GM12878 (cell line): ENCODE measurements at regions not wholly inside any gene's neighbourhood (a gene's known extent, or its start where the extent isn't known, plus 50 kb on each side); places are given as distances from the start of the nearest gene placed in this dataset.

Experiments used
- ATAC-seq: fragments of 200-7000 bp; cut with Tn5 transposase; 3 replicates; pipeline ENCODE4 v1.9.1; 2020; ENCODE audit warnings: mild to moderate bottlenecking, moderate library complexity
- BruUV-seq: library from RNA; stranded (reverse); fragments of 400-500 nt; replicated peaks from 2 replicates; lab custom pipeline; 2021; lab: Mats Ljungman, UMichigan
- CTCF ChIA-PET: fragments of 300-600 bp; sonication (Branson Sonifier 250); formaldehyde crosslinking; extraction: SDS; loops from one replicate; lab custom pipeline; 2021; ENCODE audit warnings: inconsistent platforms; lab: Yijun Ruan, JAX
- POLR2A ChIA-PET: fragments of 350-600 bp; formaldehyde crosslinking; extraction: SDS; loops from one replicate; lab custom pipeline; 2021; ENCODE audit warnings: inconsistent platforms; lab: Charles Lee
- RAD21 ChIA-PET: fragments of 300-600 bp; sonication (Branson Sonifier 250); formaldehyde crosslinking; loops from one replicate; lab custom pipeline; 2023; ENCODE audit warnings: antibody characterized with exemption; ENCODE audit not compliant: unreplicated experiment; lab: Charles Lee
- SMC1A ChIA-PET: fragments of 300-600 bp; sonication (Branson Sonifier 250); formaldehyde crosslinking; loops from one replicate; lab custom pipeline; 2023; ENCODE audit not compliant: unreplicated experiment, uncharacterized antibody; lab: Charles Lee
- DNase-seq: peaks from one replicate; pipeline ENCODE4 v3.0.0-alpha.2; 2011; ENCODE audit warnings: low read depth, low spot score
- FAIRE-seq: peaks from 3 replicates; lab custom pipeline; 2011; peaks lifted over from hg19 to GRCh38; lab: Jason Lieb, UNC
- H2AFZ ChIP-seq: 2 replicates; pipeline ENCODE4 v1.6.0; 2011; ENCODE audit warnings: low read depth, low read length, control low read depth; ENCODE audit not compliant: control insufficient read depth
- H3K27ac ChIP-seq: 2 replicates; pipeline ENCODE4 v1.5.1; 2011; ENCODE audit warnings: control low read depth; ENCODE audit not compliant: control insufficient read depth, insufficient read depth
- H3K27me3 ChIP-seq, 2 experiments: replicated peaks in 1 of 2; 2 replicates each; pipeline versions ENCODE4 v1.6.0 to v1.6.1; 2011; ENCODE audit warnings: low read length in 1 of 2; ENCODE audit not compliant: control insufficient read depth in 2 of 2, insufficient read depth in 2 of 2
- H3K36me3 ChIP-seq, 2 experiments: 2 replicates each; pipeline ENCODE4 v1.5.1; 2011; ENCODE audit warnings: low read length in 1 of 2; ENCODE audit not compliant: control insufficient read depth in 2 of 2, insufficient read depth in 2 of 2
- H3K4me1 ChIP-seq: 2 replicates; pipeline ENCODE4 v1.6.1; 2011; ENCODE audit warnings: mild to moderate bottlenecking, low read length, moderate library complexity, mixed read lengths; ENCODE audit not compliant: control insufficient read depth, insufficient read depth
- H3K4me2 ChIP-seq: 2 replicates; pipeline ENCODE4 v1.6.0; 2011; ENCODE audit warnings: control low read depth; ENCODE audit not compliant: control insufficient read depth, insufficient read depth
- H3K4me3 ChIP-seq: fragments of 200-600 bp; sonication (generic); 2 replicates; pipeline ENCODE4 v1.5.1; 2016
- H3K79me2 ChIP-seq: 2 replicates; pipeline ENCODE4 v1.6.0; 2011; ENCODE audit warnings: low read length; ENCODE audit not compliant: control insufficient read depth, insufficient read depth
- H3K9ac ChIP-seq: 2 replicates; pipeline ENCODE4 v1.8.0; 2011; ENCODE audit warnings: low read length, control low read depth, mixed read lengths; ENCODE audit not compliant: control insufficient read depth, insufficient read depth
- H3K9me3 ChIP-seq: replicated peaks from 3 replicates; pipeline ENCODE4 v1.5.1; 2011; ENCODE audit warnings: mild to moderate bottlenecking, low read length; ENCODE audit not compliant: control insufficient read depth, insufficient read depth
- H4K20me1 ChIP-seq: 2 replicates; pipeline ENCODE4 v1.6.0; 2011; ENCODE audit not compliant: control insufficient read depth, insufficient read depth
- GATAD2B ChIP-seq: fragments of 450-650 bp; conservative IDR thresholded peaks from 2 replicates; pipeline ENCODE4 v1.6.1; 2017; ENCODE audit warnings: low read depth, mild to moderate bottlenecking, moderate library complexity
- HDAC6 ChIP-seq: fragments of 200-600 bp; sonication (generic); IDR thresholded peaks from one replicate; pipeline ENCODE4 v1.8.0; 2017; ENCODE audit warnings: antibody characterized with exemption; ENCODE audit not compliant: unreplicated experiment
- MEF2A ChIP-seq: IDR thresholded peaks from 2 replicates; pipeline ENCODE4 v1.6.1; 2011; ENCODE audit warnings: low read depth, mild to moderate bottlenecking, low read length, moderate library complexity; ENCODE audit not compliant: insufficient read depth
- NFXL1 ChIP-seq: fragments of 450-650 bp; IDR thresholded peaks from 2 replicates; pipeline ENCODE4 v1.6.1; 2017; ENCODE audit warnings: antibody characterized with exemption, mild to moderate bottlenecking, borderline replicate concordance
- POLR2AphosphoS5 ChIP-seq: IDR thresholded peaks from 2 replicates; pipeline ENCODE4 v1.6.1; 2011; ENCODE audit warnings: mild to moderate bottlenecking, low read length, inconsistent platforms
- POU2F2 ChIP-seq: IDR thresholded peaks from 3 replicates; pipeline ENCODE4 v1.6.1; 2011; ENCODE audit warnings: low read depth, mild to moderate bottlenecking, low read length, borderline replicate concordance
- RAD21 ChIP-seq: IDR thresholded peaks from 2 replicates; pipeline ENCODE4 v1.6.1; 2011; ENCODE audit warnings: mild to moderate bottlenecking, low read depth, low read length, moderate library complexity; ENCODE audit not compliant: insufficient read depth
- SMAD5 ChIP-seq: IDR thresholded peaks from 2 replicates; pipeline ENCODE4 v1.6.1; 2016; ENCODE audit warnings: antibody characterized with exemption, low read depth
- WGBS: methylation state at CpG from one replicate; pipeline ENCODE4 v1.1.6; 2016; ENCODE audit warnings: low lambda C conversion rate; ENCODE audit not compliant: insufficient replicate concordance, insufficient coverage; ENCODE audit errors: missing lambda C conversion rate; 5-methylcytosine and 5-hydroxymethylcytosine counted together
- in situ Hi-C: fragments of 300-500 bp; cut with MboI; formaldehyde crosslinking; loops from 9 replicates; pipeline ENCODE4 v1.14.3; 2018; ENCODE audit warnings: mixed read lengths
- intact Hi-C: fragments of 100-400 bp; cut with micrococcal nuclease; formaldehyde crosslinking; loops from one replicate; pipeline ENCODE4 v1.14.2; 2022; ENCODE audit not compliant: unreplicated experiment
- TF ChIP-seq, protein P1 (sequence below): fragments of 450-650 bp; IDR thresholded peaks from 2 replicates; pipeline ENCODE4 v1.6.1; 2017; ENCODE audit warnings: antibody characterized with exemption, mild to moderate bottlenecking, moderate library complexity

DNA sequence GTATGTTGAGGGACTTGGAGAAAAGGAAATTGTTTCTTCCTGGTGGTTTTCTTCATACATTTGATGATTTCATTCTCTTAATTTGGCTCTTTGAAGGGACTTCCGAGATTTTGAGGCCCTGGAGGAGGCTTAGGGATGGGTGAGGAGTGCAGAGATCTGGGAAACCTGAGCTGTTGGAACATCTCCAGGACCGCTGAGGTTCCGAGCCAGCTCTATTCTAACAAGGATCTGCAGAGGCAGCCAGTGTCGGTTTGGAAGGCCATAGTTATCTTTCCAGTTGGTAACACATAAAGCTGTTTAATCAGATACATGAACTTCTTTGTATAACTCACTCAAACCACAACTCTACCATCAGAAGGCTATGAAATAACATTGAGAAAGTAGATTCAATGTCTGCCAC is 70.3 kb upstream of the UPP2 start (continued):
- TF ChIP-seq NFXL1 (no peak), HDAC6 (no peak), POLR2AphosphoS5 (no peak), MEF2A (no peak), SMAD5 (no peak)
- TF ChIP-seq, protein P1, sequence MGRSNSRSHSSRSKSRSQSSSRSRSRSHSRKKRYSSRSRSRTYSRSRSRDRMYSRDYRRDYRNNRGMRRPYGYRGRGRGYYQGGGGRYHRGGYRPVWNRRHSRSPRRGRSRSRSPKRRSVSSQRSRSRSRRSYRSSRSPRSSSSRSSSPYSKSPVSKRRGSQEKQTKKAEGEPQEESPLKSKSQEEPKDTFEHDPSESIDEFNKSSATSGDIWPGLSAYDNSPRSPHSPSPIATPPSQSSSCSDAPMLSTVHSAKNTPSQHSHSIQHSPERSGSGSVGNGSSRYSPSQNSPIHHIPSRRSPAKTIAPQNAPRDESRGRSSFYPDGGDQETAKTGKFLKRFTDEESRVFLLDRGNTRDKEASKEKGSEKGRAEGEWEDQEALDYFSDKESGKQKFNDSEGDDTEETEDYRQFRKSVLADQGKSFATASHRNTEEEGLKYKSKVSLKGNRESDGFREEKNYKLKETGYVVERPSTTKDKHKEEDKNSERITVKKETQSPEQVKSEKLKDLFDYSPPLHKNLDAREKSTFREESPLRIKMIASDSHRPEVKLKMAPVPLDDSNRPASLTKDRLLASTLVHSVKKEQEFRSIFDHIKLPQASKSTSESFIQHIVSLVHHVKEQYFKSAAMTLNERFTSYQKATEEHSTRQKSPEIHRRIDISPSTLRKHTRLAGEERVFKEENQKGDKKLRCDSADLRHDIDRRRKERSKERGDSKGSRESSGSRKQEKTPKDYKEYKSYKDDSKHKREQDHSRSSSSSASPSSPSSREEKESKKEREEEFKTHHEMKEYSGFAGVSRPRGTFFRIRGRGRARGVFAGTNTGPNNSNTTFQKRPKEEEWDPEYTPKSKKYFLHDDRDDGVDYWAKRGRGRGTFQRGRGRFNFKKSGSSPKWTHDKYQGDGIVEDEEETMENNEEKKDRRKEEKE = no peak

DNA sequence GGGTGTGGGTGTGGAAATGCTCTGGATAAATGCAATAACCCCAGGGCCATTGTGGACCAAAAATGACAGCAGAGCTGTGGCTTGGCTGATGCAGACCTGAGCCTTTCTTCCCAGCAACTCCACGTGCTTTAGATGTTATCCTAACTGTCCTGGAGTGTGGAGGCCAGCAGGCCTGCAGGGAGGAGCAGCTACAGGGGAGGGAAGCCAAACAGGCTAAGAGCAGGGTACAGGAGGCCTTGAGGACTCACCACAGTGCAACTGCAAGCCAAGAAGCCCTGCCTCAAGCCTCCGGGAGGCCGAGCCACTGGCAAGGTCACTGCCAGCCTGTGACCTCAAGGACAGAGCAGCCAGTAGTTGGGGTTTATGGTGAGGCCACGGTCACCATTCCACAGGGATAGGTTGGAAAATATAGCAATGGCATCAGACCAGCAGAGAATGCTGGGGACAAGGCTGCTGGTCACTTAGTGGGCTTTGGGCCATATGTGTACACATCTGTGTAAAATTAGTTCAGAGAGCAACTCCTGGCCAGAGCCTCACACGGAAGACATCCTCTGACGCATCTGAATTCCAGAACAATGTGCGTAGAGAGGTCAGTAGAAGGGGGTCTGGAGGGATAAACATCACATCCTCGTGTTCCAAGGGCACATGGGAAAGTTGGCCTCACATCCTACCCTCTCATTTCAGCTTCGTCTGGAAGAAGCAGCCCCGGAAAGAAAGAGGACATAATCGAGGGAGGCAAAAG is 76.2 kb upstream of the UPP2 start:
- Histone ChIP-seq H2AFZ (no peak overlapping the region), H3K4me3 (no peak overlapping the region), H3K36me3 (no peaks in the 10 kb centered on the region), H3K27me3 (no peaks in the 10 kb centered on the region), H3K4me1 (no peaks in the 10 kb centered on the region), H4K20me1 (no peaks in the 10 kb centered on the region), H3K4me2 (no peak overlapping the region), H3K9ac (no peak overlapping the region), H3K9me3 (no peaks in the 10 kb centered on the region), H3K79me2 (no peaks in the 10 kb centered on the region)
- WGBS = 5% methylated on average over 11 of the region's 11 CpGs
- ATAC-seq = no peak
- BruUV-seq = no TSS peak
- POLR2A ChIA-PET = no interaction called here
- in situ Hi-C loops (no loop called here), intact Hi-C loops (loop anchor here (2.0 kb wide), 1 partner anchor 719 kb away; no protein-coding TSS in a partner anchor)
- SMC1A ChIA-PET = interaction anchor here (1.1 to 4.8 kb wide), 4 partner anchors 9 to 728 kb away, joined by 4 to 45 read pairs (median 18); no protein-coding TSS in a partner anchor
- RAD21 ChIA-PET = interaction anchor here (1.0 to 3.6 kb wide), 5 partner anchors 9 to 728 kb away, joined by 3 to 33 read pairs (median 9); no protein-coding TSS in a partner anchor
- DNase-seq = no peak
- FAIRE-seq = no peak
- TF ChIP-seq RAD21 (no peak), GATAD2B (no peak), POU2F2 (no peak)
- TF ChIP-seq, all 136 proteins: peak for 0
- CTCF ChIA-PET = interaction anchor here (0.9 to 3.6 kb wide), 7 partner anchors 8 to 721 kb away, joined by 4 to 54 read pairs (median 8); no protein-coding TSS in a partner anchor
- no peak overlapping the region for H3K27ac ChIP-seq
